ENCODE measurements at regions not wholly inside any gene's neighbourhood (a gene's known extent, or its start where the extent isn't known, plus 50 kb on each side); places are given as distances from the start of the nearest gene placed in this dataset.

- TF ChIP-seq POLR2A (IDR thresholded peaks at IDR 0.05; ENCODE audit: low read length) (no peak), GATA1 (IDR thresholded peaks at IDR 0.05; ENCODE audit: low read depth, low read length) (no peak)
These were observed 55.7 kb downstream of the MRPL57 start for GRCh38 chr13:21232196-21232595.
